Esophagus squamous epithelium (tissue), 4 donors: ENCODE measurements at regions not wholly inside any gene's neighbourhood (a gene's known extent, or its start where the extent isn't known, plus 50 kb on each side); places are given as distances from the start of the nearest gene placed in this dataset.

ENCODE experiments used
- CTCF ChIP-seq, 6 experiments: fragments of 450-650 bp in 4 of 6; fragments of 200-600 bp in 2 of 6; sonication (generic) in 2 of 6; IDR thresholded peaks; one replicate each; pipeline ENCODE4 v1.5.1; 2016 to 2019; ENCODE audit warnings: antibody characterized with exemption in 6 of 6, mild to moderate bottlenecking in 4 of 6, moderate library complexity in 4 of 6
- POLR2A ChIP-seq, 4 donors: fragments of 450-650 bp; IDR thresholded peaks; one replicate each; pipeline ENCODE4 v1.6.1; 2017; ENCODE audit warnings: antibody characterized with exemption in 4 of 4, mild to moderate bottlenecking in 4 of 4, moderate library complexity in 3 of 4

DNA sequence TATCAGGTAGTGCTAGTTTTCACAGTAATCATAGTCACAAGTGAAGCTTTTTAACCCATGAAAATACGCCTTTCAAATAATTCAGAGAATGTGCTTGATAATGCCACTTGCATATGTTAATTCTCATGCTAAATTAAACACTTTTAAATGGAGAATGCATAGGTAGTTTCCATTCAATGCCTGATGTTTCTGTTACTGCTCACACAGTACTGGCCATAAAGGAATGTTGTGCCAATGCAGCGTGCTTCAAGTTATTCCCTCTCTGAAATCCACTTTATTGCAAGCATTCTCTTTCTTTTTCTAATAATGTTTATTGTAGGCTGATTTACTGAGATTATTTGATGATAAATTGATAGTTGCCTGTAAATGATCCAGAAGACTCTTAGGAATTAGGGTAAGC lies 513.0 kb upstream of the KLF12 start:
- TF ChIP-seq CTCF (IDR thresholded peaks at IDR 0.05) = no peak
- no peak for TF ChIP-seq POLR2A (IDR thresholded peaks at IDR 0.05)
